ENCODE measurements at regions not wholly inside any gene's neighbourhood (a gene's known extent, or its start where the extent isn't known, plus 50 kb on each side); places are given as distances from the start of the nearest gene placed in this dataset.
A peak's percentile ranks its signal among the peaks of the same experiment; 100 is the strongest.

GRCh38 chr5:175765858-175766257, 105.5 kb upstream of the CPLX2 start:
- Mint-ChIP-seq H3K9me3 (peaks cover 3 to 28% (median 5%) of the 10 kb centered on the region in 3 donors), H3K4me1 (peaks cover 0 to under 1% (median 0%) of the 10 kb centered on the region in 3 donors), H3K27ac (no peak overlapping the region), H3K36me3 (no peaks in the 10 kb centered on the region), H3K27me3 (peaks cover 11% of the 10 kb centered on the region), H3K4me3 (no peak overlapping the region)

GRCh38 chr5:175766963-175767362, 104.4 kb upstream of the CPLX2 start:
- Mint-ChIP-seq H3K4me3 (no peak overlapping the region), H3K4me1 (peaks cover 0 to 3% (median 0%) of the 10 kb centered on the region in 3 donors), H3K27ac (no peak overlapping the region), H3K9me3 (peaks cover 3 to 28% (median 6%) of the 10 kb centered on the region in 3 donors), H3K36me3 (no peaks in the 10 kb centered on the region), H3K27me3 (peaks cover 17% of the 10 kb centered on the region)

- H3K27me3 Mint-ChIP-seq, result peaks cover 29% of the 10 kb centered on the region
- peak overlapping the region in 1 of 4 donors; percentile 32 for H3K4me3 Mint-ChIP-seq
- H3K27ac Mint-ChIP-seq, result no peak overlapping the region
- H3K4me1 Mint-ChIP-seq, result peaks cover 0 to 3% (median 0%) of the 10 kb centered on the region in 3 donors
- no peaks in the 10 kb centered on the region for H3K36me3 Mint-ChIP-seq
- H3K9me3 Mint-ChIP-seq, result peaks cover 0 to 10% (median 2%) of the 10 kb centered on the region in 3 donors
These were observed 98.4 kb upstream of the CPLX2 start for GRCh38 chr5:175772747-175773533.

DNA sequence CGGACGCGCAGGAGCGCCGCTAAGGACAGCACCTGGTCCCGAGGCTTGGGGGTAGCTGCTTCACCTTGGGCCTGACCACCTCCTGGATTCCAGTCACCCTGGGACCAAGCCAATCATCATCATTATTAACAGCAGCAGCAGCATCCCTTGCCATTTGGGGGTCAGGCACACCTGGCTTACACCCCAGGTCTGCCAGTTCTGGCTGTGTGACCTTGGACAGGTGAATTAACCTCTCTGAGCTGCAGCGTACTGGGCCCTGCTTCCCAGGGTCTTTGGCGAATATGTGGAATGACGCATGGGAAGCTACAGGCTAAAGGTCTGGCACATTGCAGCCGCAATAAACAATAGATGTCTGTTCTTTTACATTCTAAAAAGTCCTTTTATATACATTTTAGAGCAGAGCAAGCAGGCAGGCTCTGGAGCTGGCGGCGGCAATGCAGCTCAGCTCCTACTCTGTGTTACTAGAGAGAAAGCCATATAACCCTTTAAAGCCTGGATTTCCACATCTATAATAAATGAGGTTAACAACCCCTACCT, 97.8 kb upstream of the CPLX2 start:
- no peak overlapping the region for H3K27ac Mint-ChIP-seq
- H3K4me1 Mint-ChIP-seq, result peaks cover 0 to 3% (median 0%) of the 10 kb centered on the region in 3 donors
- H3K27me3 Mint-ChIP-seq, result peaks cover 29% of the 10 kb centered on the region
- H3K36me3 Mint-ChIP-seq, result no peaks in the 10 kb centered on the region
- peak overlapping the region in 1 of 4 donors; percentile 32 for H3K4me3 Mint-ChIP-seq
- H3K9me3 Mint-ChIP-seq, result peaks cover 0 to 3% (median 2%) of the 10 kb centered on the region in 3 donors

GRCh38 chr5:175775416-175775815, 96.0 kb upstream of the CPLX2 start:
- Mint-ChIP-seq H3K4me1 (peaks cover 0 to 3% (median 0%) of the 10 kb centered on the region in 3 donors), H3K27me3 (peaks cover 26% of the 10 kb centered on the region), H3K36me3 (no peaks in the 10 kb centered on the region), H3K4me3 (no peak overlapping the region), H3K27ac (no peak overlapping the region), H3K9me3 (peaks cover 0 to 3% (median 0%) of the 10 kb centered on the region in 3 donors)

- H3K27me3 Mint-ChIP-seq, result peaks cover 13% of the 10 kb centered on the region
- H3K4me1 Mint-ChIP-seq, result no peaks in the 10 kb centered on the region
- peaks cover 0 to 1% (median 0%) of the 10 kb centered on the region in 3 donors for H3K9me3 Mint-ChIP-seq
- H3K4me3 Mint-ChIP-seq, result no peak overlapping the region
- no peaks in the 10 kb centered on the region for H3K36me3 Mint-ChIP-seq
- no peak overlapping the region for H3K27ac Mint-ChIP-seq
These were observed 92.4 kb upstream of the CPLX2 start for GRCh38 chr5:175778951-175779503.

- no peak overlapping the region for H3K4me3 Mint-ChIP-seq
- H3K36me3 Mint-ChIP-seq, result no peaks in the 10 kb centered on the region
- H3K27me3 Mint-ChIP-seq, result peaks cover 15% of the 10 kb centered on the region
- no peaks in the 10 kb centered on the region for H3K4me1 Mint-ChIP-seq
- peaks cover 0 to 1% (median 0%) of the 10 kb centered on the region in 3 donors for H3K9me3 Mint-ChIP-seq
- H3K27ac Mint-ChIP-seq, result no peak overlapping the region
These were observed 87.6 kb upstream of the CPLX2 start for GRCh38 chr5:175783739-175784138.

DNA sequence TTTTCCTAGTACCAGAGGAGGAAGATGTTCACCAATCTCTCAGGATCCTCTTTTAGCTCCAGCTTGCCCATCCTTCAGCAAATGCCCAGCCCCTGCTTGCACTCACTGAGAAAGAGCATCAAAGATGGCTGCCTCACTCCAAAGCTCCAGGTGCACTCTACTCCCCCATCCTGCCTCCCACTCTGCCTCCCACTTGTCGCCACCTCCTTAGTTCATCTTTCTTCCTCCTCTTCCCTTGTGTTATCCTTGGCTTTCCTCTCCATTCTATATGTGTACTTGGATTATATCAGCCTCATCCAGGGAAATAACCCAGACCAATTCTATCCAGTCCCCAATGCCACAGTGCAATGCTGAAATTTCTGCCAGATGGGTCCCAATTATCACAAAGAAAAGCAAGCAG, 87.1 kb upstream of the CPLX2 start:
- Mint-ChIP-seq H3K9me3 (peaks cover 0 to 1% (median 0%) of the 10 kb centered on the region in 3 donors), H3K4me3 (peak overlapping the region in 1 of 4 donors; percentile 4), H3K27me3 (peaks cover 15% of the 10 kb centered on the region), H3K36me3 (no peaks in the 10 kb centered on the region), H3K27ac (no peak overlapping the region), H3K4me1 (no peaks in the 10 kb centered on the region)

DNA sequence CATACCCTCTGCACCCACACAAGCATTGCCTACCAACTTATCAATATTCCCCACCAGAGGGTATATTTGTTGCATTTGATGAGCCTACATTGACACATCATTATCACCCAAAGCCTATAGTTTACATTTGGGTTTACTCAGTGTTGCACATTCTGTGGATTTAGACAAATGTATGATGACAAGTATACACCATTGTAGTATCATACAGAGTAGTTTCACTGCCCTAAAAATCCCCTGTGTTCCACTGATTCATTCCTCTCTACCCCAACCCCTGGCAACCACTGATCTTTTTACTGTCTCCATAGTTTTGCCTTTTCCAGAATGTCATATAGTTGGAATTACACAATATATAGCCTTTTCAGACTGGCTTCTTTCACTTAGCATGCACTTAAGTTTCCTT, 85.7 kb upstream of the CPLX2 start:
- peaks cover 12% of the 10 kb centered on the region for H3K27me3 Mint-ChIP-seq
- H3K9me3 Mint-ChIP-seq, result peaks cover 0 to 4% (median 4%) of the 10 kb centered on the region in 3 donors
- H3K36me3 Mint-ChIP-seq, result no peaks in the 10 kb centered on the region

GRCh38 chr5:175788155-175788787, 83.1 kb upstream of the CPLX2 start:
- Mint-ChIP-seq H3K4me1 (no peaks in the 10 kb centered on the region), H3K27me3 (peaks cover 12% of the 10 kb centered on the region), H3K9me3 (peaks cover 3 to 7% (median 5%) of the 10 kb centered on the region in 3 donors), H3K4me3 (no peak overlapping the region), H3K36me3 (no peaks in the 10 kb centered on the region), H3K27ac (no peak overlapping the region)

More for the DNA sequence above, 85.7 kb upstream of the CPLX2 start:
- Mint-ChIP-seq H3K27ac (no peak overlapping the region), H3K4me1 (no peaks in the 10 kb centered on the region), H3K4me3 (no peak overlapping the region)

DNA sequence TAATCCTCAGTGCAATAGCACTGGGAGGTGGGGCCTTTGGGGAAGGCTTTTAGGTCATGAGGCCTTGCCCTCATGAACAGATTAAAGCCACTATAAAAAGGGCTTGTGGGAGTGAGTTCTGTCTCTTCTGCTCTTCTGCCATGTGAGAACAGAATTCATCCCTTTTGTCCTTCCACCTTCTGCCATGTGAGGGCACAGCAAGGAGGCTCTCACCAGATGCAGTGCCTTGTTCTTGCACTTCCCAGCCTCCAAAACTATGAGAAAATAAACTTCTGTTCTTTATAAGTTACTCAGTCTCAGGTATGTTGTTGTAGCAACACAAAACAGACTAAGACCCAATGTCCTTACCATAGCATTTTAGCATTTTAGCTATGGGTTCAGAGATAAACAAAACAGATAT, 81.7 kb upstream of the CPLX2 start:
- Mint-ChIP-seq H3K27me3 (peaks cover 24% of the 10 kb centered on the region), H3K27ac (no peak overlapping the region), H3K9me3 (peaks cover 3 to 9% (median 5%) of the 10 kb centered on the region in 3 donors), H3K36me3 (no peaks in the 10 kb centered on the region), H3K4me1 (no peaks in the 10 kb centered on the region), H3K4me3 (no peak overlapping the region)

DNA sequence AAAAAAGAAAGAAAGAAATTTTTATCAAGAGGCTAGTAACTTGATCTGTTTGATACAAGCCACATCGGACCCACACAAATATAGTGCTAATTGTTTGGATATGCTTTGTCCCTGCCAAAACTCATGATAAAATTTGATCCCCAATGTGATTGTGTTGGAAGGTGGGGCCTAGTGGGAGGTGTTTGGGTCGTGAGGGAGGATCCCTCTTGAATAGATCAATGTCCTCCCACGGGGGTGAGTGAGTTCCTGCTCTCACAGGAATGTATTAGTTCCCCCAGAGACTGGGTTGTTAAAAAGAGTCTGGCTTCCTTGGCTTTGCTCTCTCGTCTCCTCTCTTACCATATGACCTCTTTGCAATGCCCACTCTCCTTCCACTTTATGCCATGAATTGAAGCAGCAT, 80.6 kb upstream of the CPLX2 start:
- Mint-ChIP-seq H3K27ac (no peak overlapping the region), H3K4me1 (peaks cover 0 to 1% (median 0%) of the 10 kb centered on the region in 3 donors), H3K36me3 (peaks cover 3% of the 10 kb centered on the region), H3K4me3 (no peak overlapping the region), H3K27me3 (peaks cover 30% of the 10 kb centered on the region), H3K9me3 (peaks cover 3 to 9% (median 7%) of the 10 kb centered on the region in 3 donors)

- Mint-ChIP-seq H3K27ac (peak overlapping the region in 1 of 3 donors; percentile 75), H3K4me3 (no peak overlapping the region), H3K36me3 (peaks cover 3% of the 10 kb centered on the region), H3K4me1 (peaks cover 0 to 9% (median 8%) of the 10 kb centered on the region in 3 donors), H3K27me3 (peaks cover 49% of the 10 kb centered on the region), H3K9me3 (peaks cover 2 to 7% (median 6%) of the 10 kb centered on the region in 3 donors)
These were observed 75.4 kb upstream of the CPLX2 start for GRCh38 chr5:175795959-175796358.

DNA sequence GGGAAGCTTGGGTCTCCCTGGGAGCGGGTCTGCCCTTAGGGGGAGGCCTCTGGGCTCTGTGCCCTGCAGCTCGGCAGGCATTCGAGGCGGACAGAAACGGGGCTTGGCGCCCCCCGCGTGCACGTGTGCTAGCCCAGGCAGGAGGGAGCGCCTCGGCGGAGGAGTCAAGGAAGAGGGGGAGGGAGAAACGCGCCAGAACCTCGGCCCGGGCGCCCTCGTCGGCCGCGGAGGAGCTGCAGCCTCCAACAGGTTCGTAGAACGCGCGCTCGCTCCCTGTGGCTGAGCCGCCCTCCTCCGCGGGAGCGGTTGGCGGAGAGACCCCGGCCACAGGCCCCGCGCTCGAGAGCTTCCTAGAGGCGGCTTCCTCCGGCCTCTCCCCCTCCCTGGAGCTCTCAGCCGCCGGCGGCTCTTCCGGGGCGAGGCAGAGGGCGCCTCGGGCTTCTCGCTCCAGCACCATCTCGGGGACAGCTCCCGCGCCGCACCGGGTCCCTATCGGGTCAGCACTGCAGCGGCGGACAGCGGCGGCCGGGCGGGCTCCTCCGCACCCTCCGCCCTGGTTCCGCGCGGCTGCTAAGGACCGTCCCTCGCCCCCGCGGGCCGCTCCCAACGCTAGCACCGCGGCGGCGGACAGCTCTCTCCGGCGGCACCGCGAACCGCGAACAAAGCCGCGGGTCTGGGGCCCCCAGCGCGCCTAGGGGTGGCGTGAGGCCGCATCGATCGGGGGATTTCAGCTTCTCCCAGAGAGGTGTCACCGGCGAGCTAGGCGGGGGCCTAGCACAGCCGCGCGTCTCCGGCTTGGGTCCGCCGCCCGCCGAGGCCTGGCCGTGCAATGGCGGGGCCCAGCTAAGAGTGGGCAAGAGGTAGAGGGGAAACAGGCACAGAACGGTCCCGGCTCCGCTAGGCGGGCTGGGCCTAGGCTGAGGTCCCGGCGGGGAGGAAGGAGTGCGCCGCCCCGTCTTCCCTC, 74.6 kb upstream of the CPLX2 start:
- peaks cover 3% of the 10 kb centered on the region for H3K36me3 Mint-ChIP-seq
- H3K4me1 Mint-ChIP-seq, result peaks cover 0 to 9% (median 8%) of the 10 kb centered on the region in 3 donors
- H3K4me3 Mint-ChIP-seq, result no peak overlapping the region
- H3K9me3 Mint-ChIP-seq, result peaks cover 0 to 5% (median 5%) of the 10 kb centered on the region in 3 donors
- H3K27ac Mint-ChIP-seq, result no peak overlapping the region
- H3K27me3 Mint-ChIP-seq, result peaks cover 55% of the 10 kb centered on the region

Data from IgD-negative memory B cell (primary cell).